ENCODE measurements at regions not wholly inside any gene's neighbourhood (a gene's known extent, or its start where the extent isn't known, plus 50 kb on each side); places are given as distances from the start of the nearest gene placed in this dataset.
A peak's percentile ranks its signal among the peaks of the same experiment; 100 is the strongest.

DNA sequence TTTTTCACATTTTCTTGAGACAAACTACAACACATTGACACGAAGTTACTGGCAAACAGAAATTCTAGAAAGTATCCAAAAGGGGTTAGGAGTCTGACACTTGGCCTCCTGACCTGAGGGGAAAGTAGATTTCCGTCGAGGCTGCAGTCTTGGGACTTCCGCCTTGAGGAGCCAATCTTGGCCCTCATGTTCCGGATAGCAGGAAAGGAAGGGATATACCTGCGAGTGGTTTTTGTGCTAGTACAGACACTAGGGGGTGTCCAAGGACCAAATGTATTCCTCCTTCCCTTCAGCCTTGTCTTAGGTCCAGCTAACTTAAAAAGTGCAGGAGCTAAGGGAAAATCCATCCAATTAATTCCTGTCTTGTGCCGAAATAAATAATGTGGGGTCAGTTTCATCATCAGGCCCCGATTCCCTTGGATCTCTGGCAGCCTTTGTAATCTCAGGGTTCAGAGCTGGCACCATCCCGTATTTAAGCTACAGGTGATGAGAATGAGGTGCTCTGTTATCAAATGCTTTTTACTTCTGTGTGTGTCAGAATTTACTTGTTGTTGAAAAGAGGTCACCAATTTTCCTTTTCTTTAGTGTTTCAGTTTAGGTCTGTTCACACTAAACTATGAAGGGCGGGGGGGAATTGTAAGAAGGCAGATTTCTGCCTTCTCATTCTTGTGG, 330.2 kb upstream of the FANCL start:
- TF ChIP-seq, protein P1, sequence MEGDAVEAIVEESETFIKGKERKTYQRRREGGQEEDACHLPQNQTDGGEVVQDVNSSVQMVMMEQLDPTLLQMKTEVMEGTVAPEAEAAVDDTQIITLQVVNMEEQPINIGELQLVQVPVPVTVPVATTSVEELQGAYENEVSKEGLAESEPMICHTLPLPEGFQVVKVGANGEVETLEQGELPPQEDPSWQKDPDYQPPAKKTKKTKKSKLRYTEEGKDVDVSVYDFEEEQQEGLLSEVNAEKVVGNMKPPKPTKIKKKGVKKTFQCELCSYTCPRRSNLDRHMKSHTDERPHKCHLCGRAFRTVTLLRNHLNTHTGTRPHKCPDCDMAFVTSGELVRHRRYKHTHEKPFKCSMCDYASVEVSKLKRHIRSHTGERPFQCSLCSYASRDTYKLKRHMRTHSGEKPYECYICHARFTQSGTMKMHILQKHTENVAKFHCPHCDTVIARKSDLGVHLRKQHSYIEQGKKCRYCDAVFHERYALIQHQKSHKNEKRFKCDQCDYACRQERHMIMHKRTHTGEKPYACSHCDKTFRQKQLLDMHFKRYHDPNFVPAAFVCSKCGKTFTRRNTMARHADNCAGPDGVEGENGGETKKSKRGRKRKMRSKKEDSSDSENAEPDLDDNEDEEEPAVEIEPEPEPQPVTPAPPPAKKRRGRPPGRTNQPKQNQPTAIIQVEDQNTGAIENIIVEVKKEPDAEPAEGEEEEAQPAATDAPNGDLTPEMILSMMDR (IDR thresholded peaks at IDR 0.05; ENCODE audit: borderline replicate concordance, extremely low read depth, low read length, poor library complexity, severe bottlenecking), result peak; percentile 67
- TF ChIP-seq EZH2 (IDR thresholded peaks at IDR 0.05; ENCODE audit: borderline replicate concordance, low read depth, low read length, severe bottlenecking), result no peak
